HepG2 (cell line): ENCODE measurements at regions not wholly inside any gene's neighbourhood (a gene's known extent, or its start where the extent isn't known, plus 50 kb on each side); places are given as distances from the start of the nearest gene placed in this dataset.
A peak's percentile ranks its signal among the peaks of the same experiment; 100 is the strongest.

Experiments used
- ATF5 ChIP-seq: sonication (generic); formaldehyde crosslinking; IDR thresholded peaks from 2 replicates; pipeline ENCODE4 v1.4.0; 2020; ENCODE audit warnings: mild to moderate bottlenecking, low read depth, missing genetic modification reagents
- EHMT2 ChIP-seq: fragments of 200-600 bp; sonication (generic); IDR thresholded peaks from 2 replicates; pipeline ENCODE4 v1.7.0; 2017; ENCODE audit warnings: antibody characterized with exemption, low read depth, low read length, borderline replicate concordance
- FOXP1 ChIP-seq, 2 experiments: fragments of 450-650 bp in 1 of 2; IDR thresholded peaks; 2 replicates each; pipeline ENCODE4 v1.6.1; 2017 to 2018; ENCODE audit warnings: antibody characterized with exemption in 1 of 2
- HNRNPH1 ChIP-seq: fragments of 200-400 bp; formaldehyde crosslinking; optimal IDR thresholded peaks from 2 replicates; pipeline ENCODE3; 2017; ENCODE audit warnings: mild to moderate bottlenecking, low read depth, low read length
- KLF11 ChIP-seq: IDR thresholded peaks from 2 replicates; pipeline ENCODE4 v1.6.1; 2016; ENCODE audit warnings: missing compliant biosample characterization
- MIXL1 ChIP-seq: IDR thresholded peaks from 2 replicates; pipeline ENCODE4 v1.6.1; 2016
- NFE2L2 ChIP-seq: fragments of 150-350 bp; IDR thresholded peaks from 2 replicates; pipeline ENCODE4 v1.6.1; 2014; ENCODE audit warnings: low read length
- NFYC ChIP-seq: IDR thresholded peaks from 2 replicates; pipeline ENCODE4 v1.6.1; 2016; ENCODE audit warnings: missing genetic modification reagents, missing compliant biosample characterization
- RFXANK ChIP-seq: IDR thresholded peaks from 2 replicates; pipeline ENCODE4 v1.6.1; 2016
- SMAD1 ChIP-seq: sonication (generic); formaldehyde crosslinking; IDR thresholded peaks from 2 replicates; pipeline ENCODE4 v1.4.0; 2020; ENCODE audit warnings: missing genetic modification reagents, low read depth, mild to moderate bottlenecking, borderline replicate concordance
- SOX13 ChIP-seq, 3 experiments: fragments of 450-650 bp in 1 of 3; sonication (generic) in 1 of 3; formaldehyde crosslinking in 1 of 3; IDR thresholded peaks in 2 of 3; conservative IDR thresholded peaks in 1 of 3; 2 replicates each; pipeline versions ENCODE4 v1.5.0 to v1.6.1; 2016 to 2020; ENCODE audit warnings: antibody characterized with exemption in 1 of 3, mild to moderate bottlenecking in 1 of 3, missing compliant biosample characterization in 1 of 3, missing genetic modification reagents in 1 of 3, moderate library complexity in 1 of 3
- TCF12 ChIP-seq, 2 experiments: fragments of 450-650 bp in 1 of 2; sonication (generic) in 1 of 2; formaldehyde crosslinking in 1 of 2; IDR thresholded peaks; 2 replicates each; pipeline versions ENCODE4 v1.6.1 to v1.8.0; 2017 to 2022; ENCODE audit warnings: antibody characterized with exemption in 1 of 2, mild to moderate bottlenecking in 1 of 2, missing genetic modification reagents in 1 of 2, moderate library complexity in 1 of 2
- THAP8 ChIP-seq: sonication (generic); formaldehyde crosslinking; IDR thresholded peaks from 2 replicates; pipeline ENCODE4 v1.5.1; 2020; ENCODE audit warnings: missing genetic modification reagents, mild to moderate bottlenecking, borderline replicate concordance
- TSC22D2 ChIP-seq: sonication (generic); formaldehyde crosslinking; IDR thresholded peaks from 2 replicates; pipeline ENCODE4 v1.5.1; 2020; ENCODE audit warnings: missing genetic modification reagents, mild to moderate bottlenecking, borderline replicate concordance
- ZFP62 ChIP-seq: sonication (generic); formaldehyde crosslinking; IDR thresholded peaks from 2 replicates; pipeline ENCODE4 v1.4.0; 2020; ENCODE audit warnings: missing genetic modification reagents
- ZFP91 ChIP-seq: sonication (generic); formaldehyde crosslinking; IDR thresholded peaks from 2 replicates; pipeline ENCODE4 v1.9.0; 2022; ENCODE audit warnings: missing genetic modification reagents, mild to moderate bottlenecking, borderline replicate concordance
- ZNF224 ChIP-seq: sonication (generic); formaldehyde crosslinking; IDR thresholded peaks from 2 replicates; pipeline ENCODE4 v1.5.0; 2020; ENCODE audit warnings: mild to moderate bottlenecking, missing genetic modification reagents
- ZNF569 ChIP-seq: sonication (generic); formaldehyde crosslinking; IDR thresholded peaks from 2 replicates; pipeline ENCODE4 v1.5.0; 2020; ENCODE audit warnings: mild to moderate bottlenecking, missing genetic modification reagents, moderate library complexity, borderline replicate concordance
- ZNF770 ChIP-seq: sonication (generic); formaldehyde crosslinking; IDR thresholded peaks from 2 replicates; pipeline ENCODE4 v1.5.0; 2020; ENCODE audit warnings: mild to moderate bottlenecking, missing genetic modification reagents
- TF ChIP-seq, protein P1 (sequence below): sonication (generic); formaldehyde crosslinking; IDR thresholded peaks from 2 replicates; pipeline ENCODE4 v1.4.0; 2020; ENCODE audit warnings: missing genetic modification reagents
- TF ChIP-seq, protein P2 (sequence below): sonication (generic); formaldehyde crosslinking; conservative IDR thresholded peaks from 2 replicates; pipeline ENCODE4 v1.4.0; 2020; ENCODE audit warnings: missing genetic modification reagents

- TF ChIP-seq, protein P1, sequence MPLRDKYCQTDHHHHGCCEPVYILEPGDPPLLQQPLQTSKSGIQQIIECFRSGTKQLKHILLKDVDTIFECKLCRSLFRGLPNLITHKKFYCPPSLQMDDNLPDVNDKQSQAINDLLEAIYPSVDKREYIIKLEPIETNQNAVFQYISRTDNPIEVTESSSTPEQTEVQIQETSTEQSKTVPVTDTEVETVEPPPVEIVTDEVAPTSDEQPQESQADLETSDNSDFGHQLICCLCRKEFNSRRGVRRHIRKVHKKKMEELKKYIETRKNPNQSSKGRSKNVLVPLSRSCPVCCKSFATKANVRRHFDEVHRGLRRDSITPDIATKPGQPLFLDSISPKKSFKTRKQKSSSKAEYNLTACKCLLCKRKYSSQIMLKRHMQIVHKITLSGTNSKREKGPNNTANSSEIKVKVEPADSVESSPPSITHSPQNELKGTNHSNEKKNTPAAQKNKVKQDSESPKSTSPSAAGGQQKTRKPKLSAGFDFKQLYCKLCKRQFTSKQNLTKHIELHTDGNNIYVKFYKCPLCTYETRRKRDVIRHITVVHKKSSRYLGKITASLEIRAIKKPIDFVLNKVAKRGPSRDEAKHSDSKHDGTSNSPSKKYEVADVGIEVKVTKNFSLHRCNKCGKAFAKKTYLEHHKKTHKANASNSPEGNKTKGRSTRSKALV = peak; percentile 76; the same call in 1 of the 2 replicates
- TF ChIP-seq HNRNPH1 (no peak), TSC22D2 (no peak), KLF11 (CRISPR knock-in tag) (no peak), TCF12 (IDR thresholded peaks at IDR 0.05) (no peak), TCF12 (CRISPR knock-in tag; IDR thresholded peaks at IDR 0.05) (no peak), ZFP62 (CRISPR knock-in tag) (no peak), FOXP1 (IDR thresholded peaks at IDR 0.05) (no peak), FOXP1 (CRISPR knock-in tag; IDR thresholded peaks at IDR 0.05) (peak; percentile 73; the same call in 1 of the 2 replicates), SMAD1 (CRISPR knock-in tag) (no peak), ATF5 (CRISPR knock-in tag) (peak; percentile 65; the same call in 1 of the 2 replicates), ZNF569 (CRISPR knock-in tag) (no peak), SOX13 (IDR thresholded peaks at IDR 0.05) (no peak), SOX13 (CRISPR knock-in tag; conservative IDR thresholded peaks at IDR 0.05 in 1 of 2, IDR thresholded peaks at IDR 0.05 in 1 of 2) (peak in 1 of 2 experiments; percentile 86; a peak in 2 of 4 replicates), MIXL1 (CRISPR knock-in tag) (peak; percentile 95), ZNF224 (CRISPR knock-in tag) (no peak), THAP8 (CRISPR knock-in tag) (no peak), EHMT2 (peak; percentile 59; the same call in 1 of the 2 replicates), NFYC (CRISPR knock-in tag) (no peak; the same call in 1 of the 2 replicates), ZNF770 (CRISPR knock-in tag) (no peak), ZFP91 (no peak), RFXANK (CRISPR knock-in tag) (no peak), NFE2L2 (no peak)
- TF ChIP-seq, protein P2, sequence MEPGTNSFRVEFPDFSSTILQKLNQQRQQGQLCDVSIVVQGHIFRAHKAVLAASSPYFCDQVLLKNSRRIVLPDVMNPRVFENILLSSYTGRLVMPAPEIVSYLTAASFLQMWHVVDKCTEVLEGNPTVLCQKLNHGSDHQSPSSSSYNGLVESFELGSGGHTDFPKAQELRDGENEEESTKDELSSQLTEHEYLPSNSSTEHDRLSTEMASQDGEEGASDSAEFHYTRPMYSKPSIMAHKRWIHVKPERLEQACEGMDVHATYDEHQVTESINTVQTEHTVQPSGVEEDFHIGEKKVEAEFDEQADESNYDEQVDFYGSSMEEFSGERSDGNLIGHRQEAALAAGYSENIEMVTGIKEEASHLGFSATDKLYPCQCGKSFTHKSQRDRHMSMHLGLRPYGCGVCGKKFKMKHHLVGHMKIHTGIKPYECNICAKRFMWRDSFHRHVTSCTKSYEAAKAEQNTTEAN (CRISPR knock-in tag) = no peak; the same call in 1 of the 2 replicates
These were observed 250.3 kb upstream of the PROX1 start (continued) for GRCh38 chr1:213737398-213738035.
